ENCODE measurements at regions not wholly inside any gene's neighbourhood (a gene's known extent, or its start where the extent isn't known, plus 50 kb on each side); places are given as distances from the start of the nearest gene placed in this dataset.

GRCh38 chr6:135623979-135624378, 126.4 kb upstream of the AHI1 start:
- TF ChIP-seq CTCF (IDR thresholded peaks at IDR 0.05), result no peak
- no peak for TF ChIP-seq POLR2A (IDR thresholded peaks at IDR 0.05)
- TF ChIP-seq POLR2AphosphoS5 (IDR thresholded peaks at IDR 0.05), result no peak
